ENCODE measurements at regions not wholly inside any gene's neighbourhood (a gene's known extent, or its start where the extent isn't known, plus 50 kb on each side); places are given as distances from the start of the nearest gene placed in this dataset.
"Not testable (repeated sequence)": the region's sequence is repeated elsewhere in the genome, so short reads cannot be mapped to it uniquely, and the experiment has no call there.

DNA sequence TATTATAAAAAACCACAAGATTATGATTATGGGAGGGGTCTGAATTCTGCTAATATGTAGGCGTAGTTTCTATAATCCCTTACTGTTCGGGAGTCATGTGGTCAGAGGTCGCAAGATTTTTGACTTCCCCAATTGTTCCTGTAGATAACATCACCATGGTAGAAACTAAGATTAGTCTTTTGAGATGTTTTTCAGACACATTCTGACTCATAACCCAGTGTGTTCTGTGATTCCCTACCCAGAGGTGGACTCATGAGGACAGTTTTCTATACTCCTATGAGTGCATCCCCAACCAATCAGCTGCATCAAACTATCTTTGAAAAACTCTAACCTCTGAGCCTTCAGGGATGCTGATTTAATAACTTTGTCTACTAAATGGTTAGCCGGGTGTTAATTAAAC is 175.5 kb downstream of the RFPL4B start:
- DNase-seq: no peak

DNA sequence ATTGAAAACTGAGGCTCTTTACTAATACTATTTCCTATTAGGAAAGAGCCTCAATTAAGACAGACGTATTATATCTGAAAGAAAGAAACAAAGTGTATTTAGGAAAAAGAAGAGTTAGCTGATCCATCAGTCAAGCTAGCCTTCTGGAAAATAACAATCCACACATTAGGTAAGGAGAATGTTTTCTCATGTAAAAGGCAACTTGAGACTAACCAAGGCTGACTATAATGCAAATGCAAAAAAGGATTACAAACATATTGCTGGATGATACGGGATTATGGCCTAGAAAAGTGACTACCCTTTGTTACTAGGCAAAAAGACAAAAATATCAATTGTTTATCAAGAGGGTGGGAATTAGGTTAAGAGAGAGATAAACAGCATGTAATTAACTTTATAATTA is 176.9 kb downstream of the RFPL4B start:
- no peak for DNase-seq

GRCh38 chr6:112525749-112526148 is 178.6 kb downstream of the RFPL4B start:
- DNase-seq: no peak

DNA sequence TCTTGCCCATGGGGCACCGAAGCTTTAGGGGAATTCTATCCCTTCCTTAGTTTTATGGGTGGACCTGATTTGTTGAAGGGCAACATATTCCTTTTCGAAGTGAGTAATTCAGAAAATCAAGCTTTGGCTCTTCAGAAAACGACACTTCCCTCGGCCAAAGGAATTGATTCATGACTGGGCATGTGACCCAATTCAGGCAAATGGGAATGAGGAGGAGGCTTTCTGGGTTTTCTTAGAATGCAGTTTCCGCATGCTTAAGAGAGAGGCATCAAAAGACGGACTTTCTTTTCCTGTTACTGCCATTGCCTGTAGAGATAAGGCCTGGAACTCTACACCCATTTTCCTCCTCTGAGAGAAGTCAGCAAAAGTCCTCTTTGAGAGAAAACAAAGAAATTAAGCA is 179.5 kb downstream of the RFPL4B start:
- DNase-seq: no peak

GRCh38 chr6:112528306-112528705 is 181.2 kb downstream of the RFPL4B start:
- DNase-seq: not testable (repeated sequence)

- DNase-seq: no peak
These were observed 188.7 kb downstream of the RFPL4B start for GRCh38 chr6:112535816-112536215.

DNA sequence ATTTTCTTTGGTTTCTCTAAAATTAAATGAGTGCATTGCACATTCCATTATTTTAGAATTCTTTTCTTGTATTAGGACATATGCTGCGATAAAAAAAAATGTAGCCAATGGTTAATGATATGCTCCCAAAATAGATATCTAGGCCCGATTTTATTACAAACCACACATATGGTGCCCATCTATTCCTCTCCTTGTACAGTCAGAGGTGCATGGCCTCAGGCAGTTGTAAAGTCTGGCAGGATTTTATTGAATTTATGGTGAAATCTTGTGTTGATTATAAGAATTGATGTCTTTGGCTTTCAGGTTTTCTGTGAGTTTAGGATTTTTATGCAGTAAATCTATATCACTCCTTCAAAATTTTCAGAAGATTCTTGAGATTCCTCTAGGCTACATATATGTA is 192.2 kb downstream of the RFPL4B start:
- no peak for DNase-seq

DNA sequence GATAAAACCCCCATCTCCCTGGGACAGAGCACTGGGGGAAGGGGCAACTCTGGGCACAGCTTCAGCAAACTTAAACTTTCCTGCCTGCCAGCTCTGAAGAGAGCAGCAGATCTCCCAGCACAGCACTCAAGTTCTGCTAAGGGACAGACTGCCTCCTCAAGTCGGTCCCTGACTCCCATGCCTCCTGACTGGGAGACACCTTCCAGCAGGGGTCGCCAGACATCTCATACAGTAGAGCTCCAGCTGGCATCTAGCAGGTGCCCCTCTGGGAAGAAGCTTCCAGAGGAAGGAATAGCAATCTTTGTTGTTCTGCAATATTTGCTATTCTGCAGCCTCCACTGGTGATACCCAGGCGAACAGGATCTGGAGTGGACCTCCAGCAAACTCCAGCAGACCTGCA is 194.7 kb downstream of the RFPL4B start:
- DNase-seq: not testable (repeated sequence)

GRCh38 chr6:112547321-112548085 is 200.4 kb downstream of the RFPL4B start:
- DNase-seq: not testable (repeated sequence)

DNA sequence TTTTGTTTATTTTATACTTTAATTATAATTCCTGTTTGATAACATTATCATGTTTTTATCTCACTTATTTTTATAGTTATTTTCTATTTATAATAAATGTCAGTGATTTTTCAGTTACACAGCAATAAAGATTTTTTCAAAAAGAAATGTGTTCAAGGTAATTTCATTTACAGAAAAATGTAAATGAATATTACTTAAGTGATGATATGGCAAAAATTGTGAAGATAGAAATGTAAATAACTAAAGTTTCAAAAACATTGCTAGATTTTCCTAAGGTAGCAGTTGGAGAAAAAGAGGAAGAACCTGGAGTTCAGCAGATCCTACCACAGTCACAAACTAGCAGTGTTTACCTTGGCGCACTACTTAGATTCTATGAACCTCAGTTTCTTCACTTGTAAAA is 202.6 kb downstream of the RFPL4B start:
- DNase-seq: no peak

GRCh38 chr6:112557435-112557834 is 210.3 kb downstream of the RFPL4B start:
- no peak for DNase-seq

DNA sequence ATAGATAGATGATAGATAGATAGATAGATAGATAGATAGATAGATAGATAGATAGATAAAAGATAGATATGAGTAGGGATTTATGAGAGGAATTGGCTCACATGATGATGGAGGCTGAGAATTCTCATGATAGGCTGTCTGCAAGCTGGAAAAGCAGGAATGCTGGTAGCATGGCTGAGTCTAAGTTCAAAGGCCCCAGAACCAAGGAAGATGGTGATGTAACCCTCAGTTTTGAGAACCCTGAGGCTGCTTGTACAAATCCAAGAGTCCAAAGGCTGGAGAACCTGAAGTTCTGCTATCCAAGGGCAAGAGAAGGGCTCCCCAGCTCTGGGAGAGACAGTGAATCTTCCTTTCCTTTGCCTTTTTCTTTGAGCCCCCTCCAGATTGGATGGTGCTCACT is 210.8 kb downstream of the RFPL4B start:
- no peak for DNase-seq

- DNase-seq: no peak
These were observed 213.5 kb downstream of the RFPL4B start for GRCh38 chr6:112560651-112561050.

- no peak for DNase-seq
These were observed 215.4 kb downstream of the RFPL4B start for GRCh38 chr6:112562301-112563231.

- DNase-seq: no peak
These were observed 216.2 kb downstream of the RFPL4B start for GRCh38 chr6:112563368-112563767.

- no peak for DNase-seq
These were observed 220.9 kb downstream of the RFPL4B start for GRCh38 chr6:112568066-112568465.

GRCh38 chr6:112571488-112572270 is 224.5 kb downstream of the RFPL4B start:
- DNase-seq: no peak

- no peak for DNase-seq
These were observed 227.1 kb downstream of the RFPL4B start for GRCh38 chr6:112574190-112574589.

GRCh38 chr6:112575309-112575834 is 228.2 kb downstream of the RFPL4B start:
- DNase-seq: peak; percentile 1

DNA sequence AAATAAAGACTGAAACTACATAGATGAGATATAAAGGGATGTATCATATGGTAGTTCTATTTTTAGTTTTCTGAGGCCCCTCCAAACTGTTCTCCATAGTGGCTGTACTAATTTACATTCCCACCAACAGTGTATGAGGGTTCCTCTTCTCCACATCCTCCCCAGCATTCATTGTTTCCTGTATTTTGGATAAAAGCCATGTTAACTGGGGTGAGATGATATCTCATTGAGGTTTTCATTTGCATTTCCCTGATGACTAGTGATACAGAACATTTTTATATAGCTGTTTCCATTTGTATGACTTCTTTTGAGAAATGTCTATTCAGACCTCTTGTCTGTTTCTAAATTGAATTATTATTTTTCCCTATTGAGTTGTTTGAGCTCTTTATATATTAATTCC is 229.3 kb downstream of the RFPL4B start:
- DNase-seq: no peak

GRCh38 chr6:112579601-112580000 is 232.5 kb downstream of the RFPL4B start:
- DNase-seq: no peak

GRCh38 chr6:112581015-112581414 is 233.9 kb downstream of the RFPL4B start:
- no peak for DNase-seq

DNA sequence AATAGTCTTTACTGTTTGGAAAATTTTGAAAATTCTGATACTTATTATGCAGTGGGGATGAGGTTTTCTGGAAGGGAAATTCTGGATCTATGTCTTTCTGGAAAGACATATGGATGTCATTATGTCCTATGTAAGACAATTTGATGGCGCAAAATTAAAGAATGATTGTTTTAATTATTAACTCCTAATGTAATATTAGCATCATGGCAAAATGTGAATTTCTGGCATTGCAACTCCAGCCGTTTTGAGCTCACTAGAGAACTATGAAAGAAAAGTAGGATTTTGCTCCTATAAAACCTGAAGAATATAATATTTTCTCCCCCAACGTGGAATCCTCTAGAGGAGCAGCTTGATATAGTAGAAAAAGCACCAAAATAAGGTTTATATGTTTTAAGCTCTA is 243.2 kb downstream of the RFPL4B start:
- no peak for DNase-seq

All from NCI-H510A (cell line).